GM23338 (cell line): ENCODE measurements at regions not wholly inside any gene's neighbourhood (a gene's known extent, or its start where the extent isn't known, plus 50 kb on each side); places are given as distances from the start of the nearest gene placed in this dataset.
"Not testable (repeated sequence)": the region's sequence is repeated elsewhere in the genome, so short reads cannot be mapped to it uniquely, and the experiment has no call there.

Source experiments
- ATAC-seq: fragments of 200-7000 bp; cut with Tn5 transposase; 3 replicates; pipeline ENCODE4 v1.9.1; 2020
- DNase-seq: peaks from one replicate; pipeline ENCODE4 v3.0.0-alpha.2; 2015; ENCODE audit warnings: low spot score
- H2AFZ ChIP-seq: fragments of 200-600 bp; sonication (generic); 2 replicates; pipeline ENCODE4 v1.8.0; 2016; ENCODE audit warnings: antibody characterized with exemption, mild to moderate bottlenecking, moderate library complexity
- H3F3A ChIP-seq: fragments of 200-600 bp; sonication (generic); replicated peaks from 2 replicates; pipeline ENCODE4 v1.8.0; 2017; ENCODE audit warnings: antibody characterized with exemption, mixed run types, low read depth
- H3K27ac ChIP-seq: fragments of 200-600 bp; sonication (generic); 2 replicates; pipeline ENCODE4 v1.6.1; 2016; ENCODE audit warnings: low read depth
- H3K27me3 ChIP-seq: fragments of 200-600 bp; sonication (generic); 2 replicates; pipeline ENCODE4 v1.8.0; 2016; ENCODE audit warnings: mild to moderate bottlenecking, mixed run types, moderate library complexity; ENCODE audit not compliant: insufficient read depth
- H3K36me3 ChIP-seq: fragments of 200-600 bp; sonication (generic); 2 replicates; pipeline ENCODE4 v1.8.0; 2016; ENCODE audit warnings: mild to moderate bottlenecking; ENCODE audit not compliant: insufficient read depth
- H3K4me1 ChIP-seq: fragments of 200-600 bp; sonication (generic); 2 replicates; pipeline ENCODE4 v1.8.0; 2016; ENCODE audit warnings: mild to moderate bottlenecking, moderate library complexity; ENCODE audit not compliant: insufficient read depth
- H3K4me2 ChIP-seq: fragments of 200-600 bp; sonication (generic); 2 replicates; pipeline ENCODE4 v1.7.1; 2017; ENCODE audit warnings: mixed run types
- H3K4me3 ChIP-seq: fragments of 200-600 bp; sonication (generic); 2 replicates; pipeline ENCODE4 v1.6.1; 2016; ENCODE audit warnings: mixed run types
- H3K79me2 ChIP-seq: fragments of 200-600 bp; sonication (generic); replicated peaks from 2 replicates; pipeline ENCODE4 v1.8.0; 2017; ENCODE audit warnings: mild to moderate bottlenecking; ENCODE audit not compliant: insufficient read depth
- H3K9me2 ChIP-seq: fragments of 200-600 bp; sonication (generic); 2 replicates; pipeline ENCODE4 v1.8.0; 2017; ENCODE audit not compliant: insufficient read depth
- H4K20me1 ChIP-seq: fragments of 200-600 bp; sonication (generic); replicated peaks from 2 replicates; pipeline ENCODE4 v1.8.0; 2017; ENCODE audit warnings: mild to moderate bottlenecking; ENCODE audit not compliant: insufficient read depth
- H3K27ac Mint-ChIP-seq: 2 replicates; pipeline ENCODE4 v1.8.0; 2020; ENCODE audit warnings: inconsistent platforms, mild to moderate bottlenecking, moderate library complexity, mixed read lengths
- H3K27me3 Mint-ChIP-seq: 3 replicates; pipeline ENCODE4 v1.8.0; 2022; ENCODE audit warnings: low read depth, mild to moderate bottlenecking, moderate library complexity, mixed read lengths, inconsistent platforms; ENCODE audit not compliant: insufficient read depth, poor library complexity
- H3K36me3 Mint-ChIP-seq: 3 replicates; pipeline ENCODE4 v1.8.0; 2021; ENCODE audit warnings: low read depth, mild to moderate bottlenecking, inconsistent platforms, moderate library complexity, mixed read lengths
- H3K4me1 Mint-ChIP-seq: 3 replicates; pipeline ENCODE4 v1.8.0; 2020; ENCODE audit warnings: mild to moderate bottlenecking, inconsistent platforms, mixed read lengths
- H3K4me3 Mint-ChIP-seq: 3 replicates; pipeline ENCODE4 v1.8.0; 2021; ENCODE audit warnings: moderate library complexity, mild to moderate bottlenecking, inconsistent platforms, mixed read lengths
- H3K9me3 Mint-ChIP-seq: 3 replicates; pipeline ENCODE4 v1.8.0; 2020; ENCODE audit warnings: moderate library complexity, mild to moderate bottlenecking, inconsistent platforms, mixed read lengths
- CREB1 ChIP-seq: fragments of 250-450 bp; sonication (Bioruptor Pico); IDR thresholded peaks from 2 replicates; pipeline ENCODE4 v1.5.0; 2020; ENCODE audit warnings: low read depth, mild to moderate bottlenecking, moderate library complexity
- ETS1 ChIP-seq: IDR thresholded peaks from 2 replicates; pipeline ENCODE4 v1.6.1; 2016; ENCODE audit warnings: antibody characterized with exemption
- EZH2 ChIP-seq: fragments of 200-600 bp; sonication (generic); IDR thresholded peaks from one replicate; pipeline ENCODE4 v1.8.0; 2017; ENCODE audit warnings: antibody characterized with exemption, mild to moderate bottlenecking, low read depth; ENCODE audit not compliant: unreplicated experiment
- EZH2phosphoT487 ChIP-seq: fragments of 200-600 bp; sonication (generic); IDR thresholded peaks from one replicate; pipeline ENCODE4 v1.8.1; 2018; ENCODE audit warnings: antibody characterized with exemption; ENCODE audit not compliant: unreplicated experiment
- JUNB ChIP-seq: IDR thresholded peaks from one replicate; pipeline ENCODE4 v1.6.1; 2016; ENCODE audit warnings: antibody characterized with exemption; ENCODE audit not compliant: unreplicated experiment
- POLR2AphosphoS5 ChIP-seq: IDR thresholded peaks from 2 replicates; pipeline ENCODE4 v1.6.1; 2016; ENCODE audit warnings: antibody characterized with exemption, low read depth
- ZNF331 ChIP-seq: fragments of 250-450 bp; sonication (Bioruptor Pico); IDR thresholded peaks from 2 replicates; pipeline ENCODE4 v1.5.0; 2020; ENCODE audit warnings: low read depth, mild to moderate bottlenecking, moderate library complexity
- ZNF462 ChIP-seq: fragments of 250-450 bp; sonication (Bioruptor Pico); IDR thresholded peaks from 2 replicates; pipeline ENCODE4 v1.5.0; 2020; ENCODE audit warnings: mild to moderate bottlenecking, moderate library complexity

GRCh38 chr22:22161924-22162851 is 82.4 kb upstream of the VPREB1 start:
- peaks cover 84% of the 10 kb centered on the region for H3K27me3 Mint-ChIP-seq
- H3K4me3 Mint-ChIP-seq, result no peak overlapping the region
- DNase-seq (no peak), ATAC-seq (peak; percentile 44)
- no peak overlapping the region for H3K4me2 ChIP-seq
- H2AFZ ChIP-seq, result no peak overlapping the region
- H3K79me2 ChIP-seq, result no peaks in the 10 kb centered on the region
- H3F3A ChIP-seq, result no peaks in the 10 kb centered on the region
- H3K4me1 ChIP-seq, result no peaks in the 10 kb centered on the region
- no peak overlapping the region for H3K27ac ChIP-seq
- H3K4me1 Mint-ChIP-seq, result no peaks in the 10 kb centered on the region
- H3K27ac Mint-ChIP-seq, result no peak overlapping the region
- no peak overlapping the region for H3K4me3 ChIP-seq
- no peaks in the 10 kb centered on the region for H3K36me3 Mint-ChIP-seq
- H4K20me1 ChIP-seq, result no peaks in the 10 kb centered on the region; the same call in 1 of the 2 replicates
- TF ChIP-seq CREB1 (CRISPR knock-in tag), result no peak
- TF ChIP-seq EZH2, result peak; percentile 28
- H3K27me3 ChIP-seq, result peaks cover 90% of the 10 kb centered on the region
- H3K9me2 ChIP-seq, result no peaks in the 10 kb centered on the region
- peaks cover 7% of the 10 kb centered on the region; the same call in 2 of the 3 replicates for H3K9me3 Mint-ChIP-seq
- H3K36me3 ChIP-seq, result no peaks in the 10 kb centered on the region

GRCh38 chr22:22160768-22161167 is 83.8 kb upstream of the VPREB1 start:
- not testable (repeated sequence) for DNase-seq, H2AFZ ChIP-seq, H3K36me3 Mint-ChIP-seq, H3K4me1 ChIP-seq, H3K79me2 ChIP-seq, H3K9me2 ChIP-seq, H3K27ac ChIP-seq, H3K4me3 Mint-ChIP-seq, H3K36me3 ChIP-seq, H3K9me3 Mint-ChIP-seq, ATAC-seq, H4K20me1 ChIP-seq, H3K27ac Mint-ChIP-seq, H3K4me1 Mint-ChIP-seq, H3F3A ChIP-seq, H3K4me2 ChIP-seq, H3K4me3 ChIP-seq
- H3K27me3 Mint-ChIP-seq, result peaks cover 84% of the 10 kb centered on the region
- H3K27me3 ChIP-seq, result peaks cover 90% of the 10 kb centered on the region

- no peak overlapping the region for H3K4me3 Mint-ChIP-seq
- peaks cover 84% of the 10 kb centered on the region for H3K27me3 Mint-ChIP-seq
- Histone ChIP-seq H3K79me2 (no peaks in the 10 kb centered on the region), H3K36me3 (no peaks in the 10 kb centered on the region), H3K4me2 (no peak overlapping the region), H3K27me3 (peaks cover 90% of the 10 kb centered on the region), H3K4me1 (no peaks in the 10 kb centered on the region), H3F3A (no peaks in the 10 kb centered on the region), H4K20me1 (no peaks in the 10 kb centered on the region), H3K4me3 (no peak overlapping the region), H2AFZ (no peak overlapping the region), H3K9me2 (no peaks in the 10 kb centered on the region), H3K27ac (no peak overlapping the region)
- ATAC-seq (no peak), DNase-seq (no peak)
- H3K4me1 Mint-ChIP-seq, result no peaks in the 10 kb centered on the region; the same call in 2 of the 3 replicates
- no peak overlapping the region for H3K27ac Mint-ChIP-seq
- H3K36me3 Mint-ChIP-seq, result no peaks in the 10 kb centered on the region
- H3K9me3 Mint-ChIP-seq, result peaks cover 9% of the 10 kb centered on the region; the same call in 2 of the 3 replicates
- TF ChIP-seq ZNF462 (CRISPR knock-in tag) (no peak), POLR2AphosphoS5 (no peak), JUNB (no peak), EZH2phosphoT487 (no peak), ZNF331 (CRISPR knock-in tag) (no peak), ETS1 (no peak)
Observed at GRCh38 chr22:22159384-22159783, 85.2 kb upstream of the VPREB1 start.
